GM12892 (cell line): ENCODE measurements at regions not wholly inside any gene's neighbourhood (a gene's known extent, or its start where the extent isn't known, plus 50 kb on each side); places are given as distances from the start of the nearest gene placed in this dataset.

Source experiments
- DNase-seq: peaks from one replicate; pipeline ENCODE4 v3.0.0; 2011; ENCODE audit not compliant: insufficient read length
- FAIRE-seq: peaks from 2 replicates; lab custom pipeline; 2011; peaks lifted over from hg19 to GRCh38; lab: Jason Lieb, UNC
- POLR2A ChIP-seq: IDR thresholded peaks from 2 replicates; pipeline ENCODE4 v1.6.1; 2011; ENCODE audit warnings: low read depth, low read length, control low read depth
- POLR2AphosphoS5 ChIP-seq: IDR thresholded peaks from 2 replicates; pipeline ENCODE4 v1.6.1; 2011; ENCODE audit warnings: low read depth, low read length, control low read depth
- TAF1 ChIP-seq: IDR thresholded peaks from 2 replicates; pipeline ENCODE4 v1.6.1; 2011; ENCODE audit warnings: low read depth, mild to moderate bottlenecking, control low read depth, low read length, borderline replicate concordance

DNA sequence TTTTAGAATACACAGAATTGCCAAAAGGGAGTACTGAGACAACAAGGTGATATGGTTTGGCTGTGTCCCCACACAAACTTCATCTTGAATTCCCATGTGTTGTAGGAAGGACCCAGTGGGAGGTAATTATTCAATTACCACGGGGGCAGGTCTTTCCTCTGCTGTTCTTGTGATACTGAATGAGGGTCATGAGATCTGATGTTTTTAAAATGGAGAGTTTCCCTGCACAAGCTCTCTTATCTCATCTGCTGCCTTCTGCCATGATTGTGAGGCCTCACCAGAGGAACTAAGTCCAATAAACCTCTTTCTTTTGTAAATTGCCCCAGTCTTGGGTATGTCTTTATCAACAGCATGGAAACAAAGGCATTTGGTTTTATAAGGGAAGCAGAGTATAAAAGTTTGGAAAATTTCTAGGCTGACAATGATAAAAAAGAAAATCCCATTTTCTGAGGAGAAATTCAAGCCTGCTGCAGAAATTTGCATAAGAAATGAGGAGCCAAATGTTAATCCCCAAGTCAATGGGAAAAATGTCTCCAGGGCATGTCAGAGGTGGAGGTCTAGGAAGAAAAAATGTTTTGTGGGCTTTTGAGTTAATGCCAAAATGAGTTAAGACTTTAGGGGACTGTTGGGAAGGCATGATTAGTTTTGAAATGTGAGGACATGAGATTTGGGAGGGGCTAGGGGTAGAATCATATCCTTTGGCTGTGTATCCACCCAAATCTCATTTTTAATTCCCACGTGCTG is 130.5 kb upstream of the THRB start:
- no peak for TF ChIP-seq POLR2AphosphoS5
- no peak for TF ChIP-seq TAF1
- TF ChIP-seq POLR2A: no peak
- FAIRE-seq (no peak), DNase-seq (no peak)

- FAIRE-seq (no peak), DNase-seq (no peak)
- no peak for TF ChIP-seq POLR2AphosphoS5
- no peak for TF ChIP-seq POLR2A
- no peak for TF ChIP-seq TAF1
These were observed 134.0 kb upstream of the THRB start for GRCh38 chr3:24628523-24629258.

- DNase-seq (no peak), FAIRE-seq (no peak)
These were observed 136.8 kb upstream of the THRB start for GRCh38 chr3:24631481-24631880.

DNA sequence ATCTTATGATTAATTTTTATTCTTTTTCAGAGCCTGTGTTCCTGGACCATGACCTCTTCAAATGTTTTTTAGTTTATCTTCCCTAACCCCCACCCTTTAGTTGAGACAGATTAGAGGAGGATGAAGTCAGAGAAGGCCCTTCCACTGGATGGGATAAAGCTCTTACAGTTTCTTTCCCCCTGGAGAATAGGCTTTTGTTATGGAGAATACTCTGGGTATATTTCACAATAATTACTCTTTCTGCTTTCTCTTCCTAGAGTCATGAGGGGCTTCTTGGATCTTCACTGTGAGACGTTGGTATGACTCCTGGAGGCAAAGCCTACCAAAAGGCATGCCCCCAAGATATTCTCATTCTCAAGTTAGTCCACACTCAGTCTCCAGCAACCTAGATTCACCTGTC is 144.4 kb upstream of the THRB start:
- DNase-seq: no peak
- TF ChIP-seq TAF1: no peak
- no peak for TF ChIP-seq POLR2A
- no peak for TF ChIP-seq POLR2AphosphoS5
- FAIRE-seq: no peak

More at GRCh38 chr3:24631481-24631880, 136.8 kb upstream of the THRB start:
- no peak for TF ChIP-seq TAF1
- TF ChIP-seq POLR2A: no peak
- no peak for TF ChIP-seq POLR2AphosphoS5

- FAIRE-seq (no peak), DNase-seq (no peak)
- no peak for TF ChIP-seq TAF1
- TF ChIP-seq POLR2AphosphoS5: no peak
- TF ChIP-seq POLR2A: no peak
These were observed 145.1 kb upstream of the THRB start for GRCh38 chr3:24639481-24640329.

- no peak for TF ChIP-seq POLR2AphosphoS5
- DNase-seq (no peak), FAIRE-seq (no peak)
These were observed 145.8 kb upstream of the THRB start for GRCh38 chr3:24640330-24640877.

- no peak for DNase-seq
- no peak for FAIRE-seq
- no peak for TF ChIP-seq POLR2AphosphoS5
- TF ChIP-seq POLR2A: no peak
- TF ChIP-seq TAF1: no peak
These were observed 147.0 kb upstream of the THRB start for GRCh38 chr3:24641628-24642027.

DNA sequence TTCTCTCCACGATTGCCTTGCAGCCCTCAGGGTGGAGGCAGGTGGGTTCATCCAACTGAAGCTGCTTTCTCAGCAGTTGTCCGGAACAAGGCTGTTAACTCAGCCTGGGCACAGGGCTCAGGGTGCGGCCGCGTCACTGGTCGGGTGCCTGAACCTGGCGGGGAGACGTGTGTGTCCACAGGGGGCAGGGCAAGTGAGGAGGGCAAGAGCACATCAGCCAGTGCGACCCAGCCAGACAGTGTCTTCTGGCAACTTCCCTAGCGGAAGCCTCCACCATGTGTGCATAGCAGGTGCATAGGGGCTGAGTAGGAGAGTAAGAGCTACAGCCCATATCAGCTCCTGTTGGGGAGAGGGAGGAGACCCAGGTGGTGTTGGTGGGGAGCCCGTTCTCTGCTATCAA is 150.4 kb upstream of the THRB start:
- no peak for FAIRE-seq

DNA sequence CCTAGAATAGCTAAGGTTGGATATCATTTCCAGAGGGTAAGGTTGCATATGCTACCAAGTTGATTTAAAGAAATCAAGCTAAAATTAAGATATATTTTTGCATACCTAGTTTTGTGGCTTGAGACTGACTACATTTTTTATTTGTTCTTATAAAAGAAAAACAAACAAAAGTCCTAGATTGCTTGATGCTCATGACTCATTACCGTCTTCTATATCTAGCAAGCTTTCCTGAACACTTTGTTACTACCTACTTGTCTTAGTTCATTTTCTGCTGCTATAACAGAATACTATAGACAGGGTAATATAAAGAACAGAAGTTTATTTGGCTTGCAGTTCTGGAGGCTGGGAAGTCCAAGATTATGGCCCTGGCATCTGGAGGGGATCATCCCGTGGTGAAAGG is 152.1 kb upstream of the THRB start:
- TF ChIP-seq POLR2A: no peak
- TF ChIP-seq TAF1: no peak
- no peak for TF ChIP-seq POLR2AphosphoS5
- DNase-seq (no peak), FAIRE-seq (no peak)

More for the DNA sequence above, 150.4 kb upstream of the THRB start:
- TF ChIP-seq POLR2AphosphoS5 (no peak), POLR2A (no peak), TAF1 (no peak)
- no peak for DNase-seq

GRCh38 chr3:24648063-24648462 is 153.4 kb upstream of the THRB start:
- FAIRE-seq (no peak), DNase-seq (no peak)
- TF ChIP-seq POLR2A (no peak), TAF1 (no peak)

DNA sequence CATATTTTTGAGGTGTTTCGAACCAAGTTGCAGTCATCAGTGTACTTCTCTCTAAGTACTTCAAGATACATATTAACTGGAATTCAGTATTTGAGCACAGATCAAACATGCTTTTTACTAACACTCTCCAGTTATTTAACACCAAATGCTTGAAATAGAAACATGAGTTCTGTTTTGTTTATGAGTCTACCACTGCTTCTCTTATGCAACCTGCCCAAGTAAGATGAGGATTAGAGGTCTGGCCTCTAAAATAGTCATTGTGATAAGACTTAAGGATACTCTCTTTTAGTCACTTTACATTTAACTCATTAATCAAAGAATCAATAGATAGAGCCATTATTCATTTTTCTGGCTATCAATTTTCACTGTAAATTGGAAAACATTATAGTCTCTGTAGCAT is 156.2 kb upstream of the THRB start:
- no peak for FAIRE-seq
- TF ChIP-seq POLR2AphosphoS5 (no peak), TAF1 (no peak), POLR2A (no peak)
- DNase-seq: no peak
